HG03039 (cell line): ENCODE measurements at regions not wholly inside any gene's neighbourhood (a gene's known extent, or its start where the extent isn't known, plus 50 kb on each side); places are given as distances from the start of the nearest gene placed in this dataset.

Source experiments
- ATAC-seq: cut with Tn5 transposase; IDR thresholded peaks from one replicate; pipeline ENCODE4 v1.9.1; 2021; ENCODE audit warnings: mild to moderate bottlenecking, moderate library complexity; ENCODE audit not compliant: unreplicated experiment

GRCh38 chr9:119781886-119782285 is 412.7 kb upstream of the BRINP1 start:
- no peak for ATAC-seq

GRCh38 chr9:119775410-119775809 is 406.2 kb upstream of the BRINP1 start:
- ATAC-seq, result no peak

GRCh38 chr9:119773823-119774222 is 404.6 kb upstream of the BRINP1 start:
- no peak for ATAC-seq

GRCh38 chr9:119771341-119771740 is 402.1 kb upstream of the BRINP1 start:
- no peak for ATAC-seq

GRCh38 chr9:119768266-119768665 is 399.0 kb upstream of the BRINP1 start:
- ATAC-seq, result no peak

- ATAC-seq, result no peak
Observed at GRCh38 chr9:119765632-119766175, 396.5 kb upstream of the BRINP1 start.

GRCh38 chr9:119763260-119763659 is 394.0 kb upstream of the BRINP1 start:
- no peak for ATAC-seq

GRCh38 chr9:119761812-119762211 is 392.6 kb upstream of the BRINP1 start:
- ATAC-seq, result no peak

- no peak for ATAC-seq
Observed at GRCh38 chr9:119758990-119759389, 389.8 kb upstream of the BRINP1 start.

- no peak for ATAC-seq
Observed at GRCh38 chr9:119758241-119758640, 389.0 kb upstream of the BRINP1 start.

- no peak for ATAC-seq
Observed at GRCh38 chr9:119739476-119739875, 370.2 kb upstream of the BRINP1 start.

- peak; percentile 99 for ATAC-seq
Observed at GRCh38 chr9:119736491-119737454, 367.5 kb upstream of the BRINP1 start.

GRCh38 chr9:119727988-119728387 is 358.8 kb upstream of the BRINP1 start:
- no peak for ATAC-seq

- ATAC-seq, result no peak
Observed at GRCh38 chr9:119726035-119726434, 356.8 kb upstream of the BRINP1 start.

GRCh38 chr9:119722384-119722783 is 353.1 kb upstream of the BRINP1 start:
- no peak for ATAC-seq

- no peak for ATAC-seq
Observed at GRCh38 chr9:119712325-119712724, 343.1 kb upstream of the BRINP1 start.

- ATAC-seq, result no peak
Observed at GRCh38 chr9:119709431-119709830, 340.2 kb upstream of the BRINP1 start.

GRCh38 chr9:119707228-119707845 is 338.1 kb upstream of the BRINP1 start:
- ATAC-seq, result no peak

GRCh38 chr9:119701651-119702050 is 332.4 kb upstream of the BRINP1 start:
- ATAC-seq, result no peak

- ATAC-seq, result no peak
Observed at GRCh38 chr9:119698535-119698934, 329.3 kb upstream of the BRINP1 start.

- ATAC-seq, result no peak
Observed at GRCh38 chr9:119697996-119698395, 328.8 kb upstream of the BRINP1 start.

- no peak for ATAC-seq
Observed at GRCh38 chr9:119689879-119690278, 320.6 kb upstream of the BRINP1 start.
